ENCODE measurements at regions not wholly inside any gene's neighbourhood (a gene's known extent, or its start where the extent isn't known, plus 50 kb on each side); places are given as distances from the start of the nearest gene placed in this dataset.

DNA sequence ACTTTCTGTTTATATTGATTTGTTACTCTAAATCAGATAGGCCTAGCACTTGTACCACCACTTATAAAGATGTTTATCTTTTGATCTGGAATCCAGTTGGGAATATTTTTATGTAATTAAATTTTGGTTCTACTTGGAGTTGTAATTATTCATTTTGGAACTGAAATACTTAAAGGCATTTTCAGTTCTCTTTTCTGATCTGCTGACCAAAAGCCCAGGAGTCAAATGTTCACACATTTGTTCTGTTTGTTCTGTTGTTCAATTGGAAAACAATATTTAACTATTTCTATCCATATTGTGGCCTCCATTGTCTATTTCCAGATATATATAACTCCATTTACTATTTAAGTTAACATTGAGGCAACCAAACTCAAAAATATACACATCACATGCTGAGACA, 912.4 kb upstream of the EPHA6 start:
- no peaks in the 10 kb centered on the region for H3K36me3 ChIP-seq (ENCODE audit: insufficient read depth, insufficient read length, low read length)
- TF ChIP-seq ZNF274 (IDR thresholded peaks at IDR 0.05; ENCODE audit: low read depth, low read length) (no peak), SUZ12 (IDR thresholded peaks at IDR 0.05; ENCODE audit: extremely low read depth, insufficient read depth, insufficient read length) (no peak), YY1 (IDR thresholded peaks at IDR 0.05; ENCODE audit: insufficient read depth, insufficient read length) (no peak)
- no peaks in the 10 kb centered on the region for H3K27me3 ChIP-seq (ENCODE audit: insufficient read depth, insufficient read length)
- H3K9me3 ChIP-seq (ENCODE audit: insufficient read depth, low read length) = no peaks in the 10 kb centered on the region
- H3K4me3 ChIP-seq (ENCODE audit: insufficient read length, low read depth) = no peak overlapping the region
- DNase-seq (ENCODE audit: low read depth, low spot score) = no peak
- H3K4me1 ChIP-seq (ENCODE audit: insufficient read depth, insufficient read length) = no peaks in the 10 kb centered on the region
- no peak overlapping the region for H3K9ac ChIP-seq (ENCODE audit: insufficient read length, low read depth)

DNA sequence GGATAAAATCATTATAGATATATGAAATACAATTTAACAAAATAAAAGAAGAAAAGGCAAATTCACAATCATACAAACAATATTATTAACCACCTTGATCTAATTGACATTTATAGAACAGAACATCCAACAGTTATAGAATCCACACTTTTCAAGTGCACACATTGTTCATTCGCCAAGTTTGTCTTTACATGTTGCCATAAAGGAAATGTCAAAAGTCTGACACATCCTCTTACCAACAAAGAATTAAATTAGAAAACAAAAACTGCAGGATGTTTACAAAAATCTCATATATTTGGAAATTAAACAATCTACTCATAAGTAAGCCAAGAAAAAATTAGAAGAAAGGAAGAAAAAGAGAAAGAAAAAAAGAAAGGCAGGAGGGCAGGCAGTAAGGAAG, 909.2 kb upstream of the EPHA6 start:
- DNase-seq (ENCODE audit: low read depth, low spot score) = no peak
- no peaks in the 10 kb centered on the region for H3K27me3 ChIP-seq (ENCODE audit: insufficient read depth, insufficient read length)
- H3K9me3 ChIP-seq (ENCODE audit: insufficient read depth, low read length) = 0 out of 2 replicates have a peak, but pooled peaks cover 3% of the 10 kb centered on the region
- TF ChIP-seq YY1 (IDR thresholded peaks at IDR 0.05; ENCODE audit: insufficient read depth, insufficient read length) = no peak
- TF ChIP-seq ZNF274 (IDR thresholded peaks at IDR 0.05; ENCODE audit: low read depth, low read length) = no peak
- no peak for TF ChIP-seq SUZ12 (IDR thresholded peaks at IDR 0.05; ENCODE audit: extremely low read depth, insufficient read depth, insufficient read length)
- no peaks in the 10 kb centered on the region for H3K36me3 ChIP-seq (ENCODE audit: insufficient read depth, insufficient read length, low read length)
- H3K4me1 ChIP-seq (ENCODE audit: insufficient read depth, insufficient read length) = no peaks in the 10 kb centered on the region
- H3K4me3 ChIP-seq (ENCODE audit: insufficient read length, low read depth) = no peak overlapping the region
- no peak overlapping the region for H3K9ac ChIP-seq (ENCODE audit: insufficient read length, low read depth)

GRCh38 chr3:95911767-95912166, 902.6 kb upstream of the EPHA6 start:
- Histone ChIP-seq H3K4me1 (ENCODE audit: insufficient read depth, insufficient read length) (no peaks in the 10 kb centered on the region), H3K36me3 (ENCODE audit: insufficient read depth, insufficient read length, low read length) (no peaks in the 10 kb centered on the region), H3K9me3 (ENCODE audit: insufficient read depth, low read length) (peaks cover 34% of the 10 kb centered on the region), H3K4me3 (ENCODE audit: insufficient read length, low read depth) (no peak overlapping the region), H3K27me3 (ENCODE audit: insufficient read depth, insufficient read length) (no peaks in the 10 kb centered on the region), H3K9ac (ENCODE audit: insufficient read length, low read depth) (no peak overlapping the region)
- TF ChIP-seq YY1 (IDR thresholded peaks at IDR 0.05; ENCODE audit: insufficient read depth, insufficient read length) (no peak), SUZ12 (IDR thresholded peaks at IDR 0.05; ENCODE audit: extremely low read depth, insufficient read depth, insufficient read length) (no peak), ZNF274 (IDR thresholded peaks at IDR 0.05; ENCODE audit: low read depth, low read length) (no peak)
- no peak for DNase-seq (ENCODE audit: low read depth, low spot score)

DNA sequence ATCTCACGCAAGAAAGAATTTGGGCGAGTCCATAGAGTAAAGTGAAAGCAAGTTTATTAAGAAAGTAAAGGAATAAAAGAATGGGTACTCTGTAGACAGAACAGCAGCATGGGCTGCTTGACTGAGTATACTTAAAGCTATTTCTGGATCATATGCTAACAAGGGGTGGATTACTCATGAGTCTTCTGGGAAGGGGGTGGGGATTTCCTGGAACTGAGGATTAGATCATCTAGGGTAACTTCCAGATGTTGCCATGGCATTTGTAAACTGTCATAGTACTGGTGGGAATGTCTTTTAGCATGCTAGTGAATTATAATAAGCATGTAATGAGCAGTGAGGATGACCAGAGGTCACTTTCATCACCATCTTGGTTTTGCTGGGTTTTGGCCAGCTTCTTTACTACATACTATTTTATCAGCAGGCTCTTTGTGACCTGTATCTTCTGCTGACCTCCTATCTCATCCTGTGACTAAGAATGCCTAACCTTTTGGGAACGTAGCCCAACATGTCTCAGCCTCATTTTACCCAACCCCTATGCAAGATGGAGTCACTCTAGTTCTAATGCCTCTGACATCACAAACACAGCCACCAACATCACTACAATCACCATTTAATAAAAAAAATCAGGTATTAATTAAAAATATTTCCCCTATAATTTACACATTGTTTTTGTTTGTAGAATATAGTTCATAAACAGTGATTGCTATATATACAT, 890.7 kb upstream of the EPHA6 start:
- H3K9ac ChIP-seq (ENCODE audit: insufficient read length, low read depth) = no peak overlapping the region
- no peaks in the 10 kb centered on the region for H3K36me3 ChIP-seq (ENCODE audit: insufficient read depth, insufficient read length, low read length)
- no peak for TF ChIP-seq ZNF274 (IDR thresholded peaks at IDR 0.05; ENCODE audit: low read depth, low read length)
- TF ChIP-seq YY1 (IDR thresholded peaks at IDR 0.05; ENCODE audit: insufficient read depth, insufficient read length) = no peak
- TF ChIP-seq SUZ12 (IDR thresholded peaks at IDR 0.05; ENCODE audit: extremely low read depth, insufficient read depth, insufficient read length) = no peak
- no peak overlapping the region for H3K4me3 ChIP-seq (ENCODE audit: insufficient read length, low read depth)
- no peaks in the 10 kb centered on the region for H3K4me1 ChIP-seq (ENCODE audit: insufficient read depth, insufficient read length)
- H3K9me3 ChIP-seq (ENCODE audit: insufficient read depth, low read length) = peaks cover 16% of the 10 kb centered on the region
- DNase-seq (ENCODE audit: low read depth, low spot score) = no peak
- no peaks in the 10 kb centered on the region for H3K27me3 ChIP-seq (ENCODE audit: insufficient read depth, insufficient read length)

DNA sequence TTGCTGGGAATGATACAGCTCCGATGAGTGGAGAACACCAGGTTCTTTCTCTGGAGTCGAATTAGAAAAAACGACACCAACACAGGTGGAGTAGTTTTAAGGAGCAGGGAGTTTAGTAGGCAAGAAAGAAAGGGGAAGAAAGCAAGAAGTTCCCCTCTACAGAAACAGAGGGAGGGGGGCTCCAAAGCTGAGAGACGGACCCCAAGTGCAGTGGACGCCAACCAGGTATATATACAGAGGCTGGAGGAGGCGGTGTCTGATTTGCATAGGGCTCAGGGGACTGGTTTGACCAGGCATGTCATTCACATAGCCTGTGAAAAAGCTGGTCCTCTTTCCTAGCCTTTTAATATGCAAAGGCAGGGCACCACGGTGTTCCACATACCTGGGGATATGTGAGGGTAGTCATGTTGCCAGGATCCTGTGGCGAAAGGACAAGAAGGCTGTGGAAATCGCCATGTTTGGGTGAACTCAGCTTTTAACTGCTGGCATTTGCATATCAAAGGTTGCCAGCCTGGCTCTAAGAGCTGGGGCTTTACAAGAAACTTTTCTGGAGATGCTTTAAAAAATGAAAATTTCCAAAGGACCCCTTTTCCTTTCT, 887.4 kb upstream of the EPHA6 start:
- TF ChIP-seq SUZ12 (IDR thresholded peaks at IDR 0.05; ENCODE audit: extremely low read depth, insufficient read depth, insufficient read length) = no peak
- TF ChIP-seq YY1 (IDR thresholded peaks at IDR 0.05; ENCODE audit: insufficient read depth, insufficient read length) = peak; percentile 36
- TF ChIP-seq ZNF274 (IDR thresholded peaks at IDR 0.05; ENCODE audit: low read depth, low read length) = no peak
- no peak overlapping the region for H3K4me3 ChIP-seq (ENCODE audit: insufficient read length, low read depth)
- H3K27me3 ChIP-seq (ENCODE audit: insufficient read depth, insufficient read length) = no peaks in the 10 kb centered on the region
- H3K9me3 ChIP-seq (ENCODE audit: insufficient read depth, low read length) = peaks cover 16% of the 10 kb centered on the region
- H3K36me3 ChIP-seq (ENCODE audit: insufficient read depth, insufficient read length, low read length) = no peaks in the 10 kb centered on the region
- peak; percentile 92 for DNase-seq (ENCODE audit: low read depth, low spot score)
- H3K4me1 ChIP-seq (ENCODE audit: insufficient read depth, insufficient read length) = no peaks in the 10 kb centered on the region
- H3K9ac ChIP-seq (ENCODE audit: insufficient read length, low read depth) = no peak overlapping the region

- no peak overlapping the region for H3K4me3 ChIP-seq (ENCODE audit: insufficient read length, low read depth)
- H3K4me1 ChIP-seq (ENCODE audit: insufficient read depth, insufficient read length) = no peaks in the 10 kb centered on the region
- no peaks in the 10 kb centered on the region for H3K9me3 ChIP-seq (ENCODE audit: insufficient read depth, low read length)
- TF ChIP-seq YY1 (IDR thresholded peaks at IDR 0.05; ENCODE audit: insufficient read depth, insufficient read length) (no peak), ZNF274 (IDR thresholded peaks at IDR 0.05; ENCODE audit: low read depth, low read length) (no peak)
- no peaks in the 10 kb centered on the region for H3K36me3 ChIP-seq (ENCODE audit: insufficient read depth, insufficient read length, low read length)
- DNase-seq (ENCODE audit: low read depth, low spot score) = no peak
- no peak overlapping the region for H3K9ac ChIP-seq (ENCODE audit: insufficient read length, low read depth)
- no peaks in the 10 kb centered on the region for H3K27me3 ChIP-seq (ENCODE audit: insufficient read depth, insufficient read length)
Observed at GRCh38 chr3:95934181-95934580, 880.2 kb upstream of the EPHA6 start.

GRCh38 chr3:95939235-95939809, 875.1 kb upstream of the EPHA6 start:
- TF ChIP-seq ZNF274 (IDR thresholded peaks at IDR 0.05; ENCODE audit: low read depth, low read length) (no peak), SUZ12 (IDR thresholded peaks at IDR 0.05; ENCODE audit: extremely low read depth, insufficient read depth, insufficient read length) (no peak), YY1 (IDR thresholded peaks at IDR 0.05; ENCODE audit: insufficient read depth, insufficient read length) (no peak)
- Histone ChIP-seq H3K4me3 (ENCODE audit: insufficient read length, low read depth) (no peak overlapping the region), H3K4me1 (ENCODE audit: insufficient read depth, insufficient read length) (no peaks in the 10 kb centered on the region), H3K27me3 (ENCODE audit: insufficient read depth, insufficient read length) (no peaks in the 10 kb centered on the region), H3K9me3 (ENCODE audit: insufficient read depth, low read length) (no peaks in the 10 kb centered on the region; the same call in 1 of the 2 replicates), H3K9ac (ENCODE audit: insufficient read length, low read depth) (no peak overlapping the region), H3K36me3 (ENCODE audit: insufficient read depth, insufficient read length, low read length) (no peaks in the 10 kb centered on the region)
- DNase-seq (ENCODE audit: low read depth, low spot score) = no peak
